RWPE2 (cell line): ENCODE measurements at regions not wholly inside any gene's neighbourhood (a gene's known extent, or its start where the extent isn't known, plus 50 kb on each side); places are given as distances from the start of the nearest gene placed in this dataset.

Experiments
- ATAC-seq: fragments of 200-7000 bp; cut with Tn5 transposase; 3 replicates; pipeline ENCODE4 v1.9.1; 2021; ENCODE audit warnings: low read depth
- DNase-seq: peaks from one replicate; pipeline ENCODE4 v3.0.0-alpha.2; 2020; ENCODE audit warnings: low spot score
- H3K27ac ChIP-seq: fragments of 450-650 bp; 2 replicates; pipeline ENCODE4 v1.5.1; 2017; ENCODE audit warnings: mild to moderate bottlenecking; ENCODE audit not compliant: poor library complexity, severe bottlenecking
- H3K27me3 ChIP-seq: fragments of 250-450 bp; sonication (Bioruptor Pico); 2 replicates; pipeline ENCODE4 v1.5.1; 2021; ENCODE audit warnings: mild to moderate bottlenecking, moderate library complexity; ENCODE audit not compliant: insufficient read depth, poor library complexity, severe bottlenecking
- H3K36me3 ChIP-seq: fragments of 250-450 bp; sonication (Bioruptor Pico); 2 replicates; pipeline ENCODE4 v1.5.1; 2020; ENCODE audit warnings: low read depth, mild to moderate bottlenecking, moderate library complexity
- H3K4me1 ChIP-seq: fragments of 250-450 bp; sonication (Bioruptor Pico); 2 replicates; pipeline ENCODE4 v1.5.1; 2021; ENCODE audit warnings: mild to moderate bottlenecking, moderate library complexity; ENCODE audit not compliant: insufficient read depth, poor library complexity, severe bottlenecking
- H3K4me3 ChIP-seq: fragments of 250-450 bp; sonication (Bioruptor Pico); 2 replicates; pipeline ENCODE4 v1.5.1; 2021; ENCODE audit warnings: mild to moderate bottlenecking, moderate library complexity; ENCODE audit not compliant: severe bottlenecking
- H3K9me3 ChIP-seq: fragments of 250-450 bp; sonication (Bioruptor Pico); 2 replicates; pipeline ENCODE4 v1.5.1; 2021; ENCODE audit warnings: mild to moderate bottlenecking, moderate library complexity; ENCODE audit not compliant: severe bottlenecking
- TF ChIP-seq, protein P1 (sequence below): fragments of 450-650 bp; IDR thresholded peaks from one replicate; pipeline ENCODE4 v1.5.1; 2017; ENCODE audit warnings: mild to moderate bottlenecking, moderate library complexity; ENCODE audit not compliant: poor library complexity, severe bottlenecking

DNA sequence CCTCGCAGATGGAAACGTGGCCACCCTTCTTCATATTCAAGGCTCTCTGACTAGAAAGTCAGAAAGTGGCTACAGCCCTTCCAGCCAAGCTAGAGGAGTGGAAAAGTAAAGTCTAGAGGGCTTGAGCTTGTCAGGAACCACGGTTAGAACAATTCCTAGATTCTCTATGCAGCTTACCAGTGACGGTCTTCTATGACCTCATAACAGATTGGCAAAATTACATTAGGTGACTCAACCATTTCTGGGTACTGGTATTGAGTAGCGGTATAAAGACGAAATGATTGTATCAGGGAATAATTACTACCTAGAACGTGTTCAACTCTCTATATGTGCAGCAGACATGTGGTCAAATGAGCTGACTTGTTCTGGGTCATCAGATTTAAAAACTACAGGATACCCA is 155.0 kb upstream of the RUNX1 start:
- H3K4me3 ChIP-seq = no peak overlapping the region
- no peaks in the 10 kb centered on the region for H3K9me3 ChIP-seq
- no peaks in the 10 kb centered on the region for H3K27me3 ChIP-seq
- no peak for ATAC-seq
- H3K4me1 ChIP-seq = peaks cover 9% of the 10 kb centered on the region
- TF ChIP-seq, protein P1, sequence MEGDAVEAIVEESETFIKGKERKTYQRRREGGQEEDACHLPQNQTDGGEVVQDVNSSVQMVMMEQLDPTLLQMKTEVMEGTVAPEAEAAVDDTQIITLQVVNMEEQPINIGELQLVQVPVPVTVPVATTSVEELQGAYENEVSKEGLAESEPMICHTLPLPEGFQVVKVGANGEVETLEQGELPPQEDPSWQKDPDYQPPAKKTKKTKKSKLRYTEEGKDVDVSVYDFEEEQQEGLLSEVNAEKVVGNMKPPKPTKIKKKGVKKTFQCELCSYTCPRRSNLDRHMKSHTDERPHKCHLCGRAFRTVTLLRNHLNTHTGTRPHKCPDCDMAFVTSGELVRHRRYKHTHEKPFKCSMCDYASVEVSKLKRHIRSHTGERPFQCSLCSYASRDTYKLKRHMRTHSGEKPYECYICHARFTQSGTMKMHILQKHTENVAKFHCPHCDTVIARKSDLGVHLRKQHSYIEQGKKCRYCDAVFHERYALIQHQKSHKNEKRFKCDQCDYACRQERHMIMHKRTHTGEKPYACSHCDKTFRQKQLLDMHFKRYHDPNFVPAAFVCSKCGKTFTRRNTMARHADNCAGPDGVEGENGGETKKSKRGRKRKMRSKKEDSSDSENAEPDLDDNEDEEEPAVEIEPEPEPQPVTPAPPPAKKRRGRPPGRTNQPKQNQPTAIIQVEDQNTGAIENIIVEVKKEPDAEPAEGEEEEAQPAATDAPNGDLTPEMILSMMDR = no peak
- H3K27ac ChIP-seq = no peak overlapping the region
- no peak for DNase-seq
- H3K36me3 ChIP-seq = no peaks in the 10 kb centered on the region

DNA sequence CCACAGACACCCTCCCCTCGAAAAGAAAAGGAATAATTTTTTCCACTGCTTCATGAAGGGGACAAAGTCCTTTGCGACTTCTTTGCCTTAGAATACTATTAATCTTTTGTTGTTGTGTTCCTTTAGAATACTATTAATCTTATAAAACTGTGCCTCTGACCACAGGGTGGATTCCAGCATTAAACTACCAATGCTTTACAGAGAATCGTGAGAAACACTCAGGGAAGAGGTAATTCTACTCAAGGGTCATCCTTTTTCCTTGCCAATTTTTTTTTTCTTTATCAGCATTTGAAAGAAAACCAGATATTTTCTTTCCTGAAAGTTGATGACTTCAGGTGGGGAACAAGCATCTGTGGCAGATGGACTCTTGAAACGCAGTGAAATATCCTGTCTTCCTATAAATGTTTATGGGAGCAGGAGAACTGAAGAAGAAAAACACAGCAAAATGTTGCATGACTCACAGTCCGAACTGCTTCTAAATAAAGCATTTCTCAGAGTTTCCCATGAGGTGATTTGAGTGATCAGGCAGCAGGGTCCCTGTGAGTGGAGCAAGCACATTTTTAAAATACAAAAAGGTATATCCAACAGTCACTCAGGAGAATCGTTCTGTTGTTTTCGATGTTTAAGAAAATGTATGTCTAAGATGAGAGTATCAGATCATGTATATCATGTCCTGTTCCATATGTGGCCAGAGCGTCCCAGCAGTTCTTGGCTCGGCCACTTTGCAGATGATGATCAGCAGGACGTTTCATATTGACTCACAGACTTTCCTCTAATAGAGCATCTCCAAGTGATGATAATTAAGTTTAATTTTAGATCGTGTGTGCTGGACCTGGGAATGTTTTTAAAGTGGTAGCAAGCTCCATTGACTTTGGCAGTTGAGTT is 154.2 kb upstream of the RUNX1 start:
- peaks cover 14% of the 10 kb centered on the region for H3K4me1 ChIP-seq
- TF ChIP-seq, protein P1 = no peak
- H3K27ac ChIP-seq = no peak overlapping the region
- no peak overlapping the region for H3K4me3 ChIP-seq
- no peaks in the 10 kb centered on the region for H3K9me3 ChIP-seq
- DNase-seq (no peak), ATAC-seq (no peak)
- no peaks in the 10 kb centered on the region for H3K27me3 ChIP-seq
- no peaks in the 10 kb centered on the region for H3K36me3 ChIP-seq

DNA sequence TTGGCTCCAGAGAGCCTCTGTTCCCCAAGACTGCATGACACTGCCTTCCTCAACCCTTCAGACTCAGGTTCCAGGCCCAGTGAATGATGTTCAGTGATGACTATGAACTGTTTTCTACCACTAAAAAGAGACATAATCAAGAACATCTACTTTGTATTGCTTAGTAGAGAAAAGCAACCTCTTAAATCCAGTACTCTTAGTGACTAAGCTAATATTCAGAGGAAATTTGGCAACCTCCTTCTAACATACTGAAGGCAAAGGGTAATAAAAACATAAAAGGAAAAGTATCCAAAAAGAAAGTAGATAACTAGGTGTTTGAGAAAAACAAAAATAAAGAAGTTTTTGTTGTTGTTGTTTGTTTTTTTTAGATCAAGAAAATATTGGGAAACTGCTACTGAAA is 153.3 kb upstream of the RUNX1 start:
- TF ChIP-seq, protein P1 = no peak
- Histone ChIP-seq H3K36me3 (no peaks in the 10 kb centered on the region), H3K4me3 (no peak overlapping the region), H3K4me1 (peaks cover 20% of the 10 kb centered on the region), H3K27ac (no peak overlapping the region), H3K27me3 (no peaks in the 10 kb centered on the region), H3K9me3 (no peaks in the 10 kb centered on the region)
- ATAC-seq = no peak
- no peak for DNase-seq

DNA sequence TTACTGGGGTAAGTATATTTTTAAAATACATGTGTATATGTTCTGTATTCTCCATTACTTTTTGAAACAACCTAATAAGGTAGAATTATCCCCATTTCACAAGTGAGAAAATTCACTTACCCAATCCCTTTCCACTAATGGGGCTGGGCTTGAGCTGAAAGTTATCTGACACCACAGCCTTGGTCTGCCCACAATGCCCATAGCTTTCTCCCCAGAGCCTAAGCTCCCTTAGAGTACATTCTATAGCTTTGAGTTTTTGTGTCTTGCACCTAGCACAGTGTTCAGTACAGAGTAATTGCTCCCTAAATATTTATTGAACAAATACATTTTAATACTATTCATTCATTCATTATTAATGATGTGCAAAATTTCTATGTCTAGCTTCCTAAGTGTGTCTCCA is 152.7 kb upstream of the RUNX1 start:
- Histone ChIP-seq H3K36me3 (no peaks in the 10 kb centered on the region), H3K27ac (no peak overlapping the region), H3K27me3 (no peaks in the 10 kb centered on the region), H3K4me1 (peaks cover 25% of the 10 kb centered on the region), H3K9me3 (no peaks in the 10 kb centered on the region), H3K4me3 (no peak overlapping the region)
- TF ChIP-seq, protein P1 = no peak
- DNase-seq (no peak), ATAC-seq (no peak)

DNA sequence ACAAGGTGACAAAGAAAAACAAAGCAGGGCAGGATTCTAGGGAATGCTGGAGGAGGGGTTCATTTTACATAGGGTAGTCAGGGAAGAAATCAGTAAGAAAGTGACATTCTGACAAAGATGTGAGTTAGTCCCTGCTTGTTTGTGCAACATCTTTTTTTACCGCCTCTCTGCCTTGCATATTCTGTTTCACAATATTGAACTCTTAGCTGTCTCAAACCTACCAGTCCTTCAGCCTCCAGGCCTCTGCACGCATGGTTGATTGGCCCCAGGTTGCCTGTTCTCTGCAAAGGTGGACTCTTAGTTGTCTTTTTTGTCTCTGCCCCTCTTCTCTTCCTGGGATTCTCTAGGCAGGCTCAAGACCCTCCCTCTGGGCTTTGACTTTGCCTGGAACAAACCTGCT is 152.2 kb upstream of the RUNX1 start:
- ATAC-seq (no peak), DNase-seq (no peak)
- TF ChIP-seq, protein P1 = no peak
- H3K36me3 ChIP-seq = no peaks in the 10 kb centered on the region
- no peak overlapping the region for H3K27ac ChIP-seq
- H3K9me3 ChIP-seq = no peaks in the 10 kb centered on the region
- H3K27me3 ChIP-seq = no peaks in the 10 kb centered on the region
- peaks cover 22% of the 10 kb centered on the region for H3K4me1 ChIP-seq
- H3K4me3 ChIP-seq = no peak overlapping the region
